PC-9 (cell line): ENCODE measurements at regions not wholly inside any gene's neighbourhood (a gene's known extent, or its start where the extent isn't known, plus 50 kb on each side); places are given as distances from the start of the nearest gene placed in this dataset.

Source experiments
- BruUV-seq: library from RNA; stranded (reverse); fragments of 400-500 nt; replicated peaks from 2 replicates; lab custom pipeline; 2021; lab: Mats Ljungman, UMichigan
- CTCF ChIA-PET: fragments of 300-600 bp; sonication (Branson Sonifier 250); formaldehyde crosslinking; loops from one replicate; lab custom pipeline; 2022; ENCODE audit warnings: antibody characterized with exemption; lab: Charles Lee
- POLR2A ChIA-PET: fragments of 300-600 bp; sonication (Branson Sonifier 250); formaldehyde crosslinking; loops from one replicate; lab custom pipeline; 2022; ENCODE audit warnings: antibody characterized with exemption; ENCODE audit not compliant: unreplicated experiment; lab: Charles Lee
- DNase-seq, 2 experiments: peaks; one replicate each; pipeline versions ENCODE4 v3.0.0 to v3.0.0-alpha.2; 2015 to 2022; ENCODE audit warnings: mixed read lengths in 1 of 2
- H2AFZ ChIP-seq: fragments of 200-600 bp; sonication (generic); 2 replicates; pipeline ENCODE4 v1.8.1; 2017; ENCODE audit warnings: antibody characterized with exemption
- H3F3A ChIP-seq: fragments of 200-600 bp; sonication (generic); 2 replicates; pipeline ENCODE4 v1.8.1; 2017; ENCODE audit warnings: antibody characterized with exemption, mild to moderate bottlenecking, low read depth; ENCODE audit not compliant: insufficient read depth
- H3K27ac ChIP-seq: fragments of 200-600 bp; sonication (generic); 2 replicates; pipeline ENCODE4 v1.6.1; 2016; ENCODE audit warnings: mixed run types
- H3K27me3 ChIP-seq: fragments of 200-600 bp; sonication (generic); 2 replicates; pipeline ENCODE4 v1.6.1; 2016; ENCODE audit warnings: low read depth, mixed run types; ENCODE audit not compliant: insufficient read depth
- H3K36me3 ChIP-seq: fragments of 200-600 bp; sonication (generic); 2 replicates; pipeline ENCODE4 v1.6.1; 2016; ENCODE audit warnings: low read depth, mixed run types
- H3K4me1 ChIP-seq: fragments of 200-600 bp; sonication (generic); replicated peaks from 2 replicates; pipeline ENCODE4 v1.6.1; 2016; ENCODE audit warnings: mixed run types; ENCODE audit not compliant: insufficient read depth
- H3K4me2 ChIP-seq: fragments of 200-600 bp; sonication (generic); 2 replicates; pipeline ENCODE4 v1.6.1; 2017; ENCODE audit warnings: mixed run types
- H3K4me3 ChIP-seq: fragments of 200-600 bp; sonication (generic); 2 replicates; pipeline ENCODE4 v1.6.1; 2016; ENCODE audit warnings: mixed run types
- H3K79me2 ChIP-seq: fragments of 200-600 bp; sonication (generic); 2 replicates; pipeline ENCODE4 v1.6.1; 2017; ENCODE audit warnings: low read depth, mixed run types
- H3K9me2 ChIP-seq: fragments of 200-600 bp; sonication (generic); 2 replicates; pipeline ENCODE4 v1.8.1; 2017; ENCODE audit warnings: mild to moderate bottlenecking; ENCODE audit not compliant: insufficient read depth
- H3K9me3 ChIP-seq: fragments of 200-600 bp; sonication (generic); 2 replicates; pipeline ENCODE4 v1.8.1; 2016; ENCODE audit warnings: low read depth; ENCODE audit not compliant: insufficient read depth
- H4K20me1 ChIP-seq: fragments of 200-600 bp; sonication (generic); 2 replicates; pipeline ENCODE4 v1.8.1; 2017; ENCODE audit not compliant: insufficient read depth
- EZH2 ChIP-seq: fragments of 200-600 bp; sonication (generic); IDR thresholded peaks from 2 replicates; pipeline ENCODE4 v1.8.0; 2017; ENCODE audit warnings: antibody characterized with exemption, low read depth
- intact Hi-C: fragments of 100-400 bp; cut with micrococcal nuclease; formaldehyde crosslinking; loops from one replicate; pipeline ENCODE4 v1.10.0; 2022; ENCODE audit not compliant: unreplicated experiment
- TF ChIP-seq, protein P1 (sequence below): fragments of 200-600 bp; sonication (generic); conservative IDR thresholded peaks from 2 replicates; pipeline ENCODE4 v1.6.1; 2017; ENCODE audit warnings: mixed run types, antibody characterized with exemption, mild to moderate bottlenecking, moderate library complexity

DNA sequence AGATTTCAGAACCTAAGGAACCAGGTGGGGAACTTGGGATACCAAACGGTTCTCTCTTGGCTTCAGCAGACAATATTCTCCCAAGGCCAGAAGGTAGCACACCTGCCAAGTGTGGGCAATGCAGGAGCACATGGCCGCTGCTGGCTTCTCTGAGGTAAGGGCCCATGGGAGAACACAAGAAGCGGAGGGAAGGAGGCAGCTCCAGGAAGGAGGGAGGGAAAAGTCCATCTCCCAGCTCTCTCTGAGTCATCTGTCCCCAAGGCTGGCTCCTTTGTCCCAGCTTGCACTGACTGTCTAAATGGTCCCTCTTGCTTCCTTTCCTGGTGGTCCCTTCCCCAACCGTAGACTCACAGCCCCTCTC is 557.9 kb upstream of the CADM1 start:
- DNase-seq: no peak
- H3K4me2 ChIP-seq: no peak overlapping the region
- no peaks in the 10 kb centered on the region for H4K20me1 ChIP-seq
- H3K27ac ChIP-seq: no peak overlapping the region
- no peak overlapping the region for H3K4me3 ChIP-seq
- CTCF ChIA-PET: no interaction called here
- H2AFZ ChIP-seq: no peak overlapping the region
- H3K4me1 ChIP-seq: no peaks in the 10 kb centered on the region
- no peaks in the 10 kb centered on the region for H3K9me3 ChIP-seq
- no peaks in the 10 kb centered on the region for H3K9me2 ChIP-seq
- intact Hi-C loops: no loop called here
- TF ChIP-seq EZH2: no peak
- TF ChIP-seq, protein P1, sequence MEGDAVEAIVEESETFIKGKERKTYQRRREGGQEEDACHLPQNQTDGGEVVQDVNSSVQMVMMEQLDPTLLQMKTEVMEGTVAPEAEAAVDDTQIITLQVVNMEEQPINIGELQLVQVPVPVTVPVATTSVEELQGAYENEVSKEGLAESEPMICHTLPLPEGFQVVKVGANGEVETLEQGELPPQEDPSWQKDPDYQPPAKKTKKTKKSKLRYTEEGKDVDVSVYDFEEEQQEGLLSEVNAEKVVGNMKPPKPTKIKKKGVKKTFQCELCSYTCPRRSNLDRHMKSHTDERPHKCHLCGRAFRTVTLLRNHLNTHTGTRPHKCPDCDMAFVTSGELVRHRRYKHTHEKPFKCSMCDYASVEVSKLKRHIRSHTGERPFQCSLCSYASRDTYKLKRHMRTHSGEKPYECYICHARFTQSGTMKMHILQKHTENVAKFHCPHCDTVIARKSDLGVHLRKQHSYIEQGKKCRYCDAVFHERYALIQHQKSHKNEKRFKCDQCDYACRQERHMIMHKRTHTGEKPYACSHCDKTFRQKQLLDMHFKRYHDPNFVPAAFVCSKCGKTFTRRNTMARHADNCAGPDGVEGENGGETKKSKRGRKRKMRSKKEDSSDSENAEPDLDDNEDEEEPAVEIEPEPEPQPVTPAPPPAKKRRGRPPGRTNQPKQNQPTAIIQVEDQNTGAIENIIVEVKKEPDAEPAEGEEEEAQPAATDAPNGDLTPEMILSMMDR: no peak
- no peaks in the 10 kb centered on the region for H3K79me2 ChIP-seq
- no TSS peak for BruUV-seq
- no peaks in the 10 kb centered on the region for H3F3A ChIP-seq
- H3K27me3 ChIP-seq: peaks cover 42% of the 10 kb centered on the region
- POLR2A ChIA-PET: no interaction called here
- H3K36me3 ChIP-seq: no peaks in the 10 kb centered on the region

DNA sequence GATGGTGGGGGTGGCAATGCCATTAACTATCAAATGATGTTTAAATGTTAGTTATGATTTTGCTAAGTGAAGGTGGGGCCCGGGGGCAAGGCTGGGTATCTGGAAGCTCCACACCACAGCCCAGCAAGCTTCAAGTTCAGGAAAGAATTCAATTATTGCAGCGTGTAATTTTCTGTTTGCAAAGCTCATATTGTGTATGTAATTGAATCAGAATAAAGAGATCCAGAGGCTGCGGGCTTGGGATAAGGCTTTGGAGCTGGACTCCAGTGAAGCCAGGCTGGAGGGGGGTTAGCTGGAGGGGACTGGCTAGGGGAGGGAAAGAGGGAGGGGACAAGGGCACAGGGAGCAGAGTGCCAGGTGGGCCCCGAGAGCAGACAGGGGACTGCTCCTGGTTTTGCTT is 557.1 kb upstream of the CADM1 start:
- Histone ChIP-seq H3K4me1 (no peaks in the 10 kb centered on the region), H3K27ac (no peak overlapping the region), H3K9me2 (0 out of 2 replicates have a peak, but pooled peaks cover under 1% of the 10 kb centered on the region), H4K20me1 (no peaks in the 10 kb centered on the region), H3F3A (no peaks in the 10 kb centered on the region), H2AFZ (no peak overlapping the region), H3K4me2 (no peak overlapping the region), H3K36me3 (no peaks in the 10 kb centered on the region), H3K4me3 (no peak overlapping the region), H3K79me2 (no peaks in the 10 kb centered on the region), H3K9me3 (no peaks in the 10 kb centered on the region), H3K27me3 (peaks cover 38% of the 10 kb centered on the region)
- intact Hi-C loops: no loop called here
- TF ChIP-seq, protein P1: no peak
- TF ChIP-seq EZH2: no peak
- ChIA-PET POLR2A (no interaction called here), CTCF (no interaction called here)
- no TSS peak for BruUV-seq
- DNase-seq: no peak

DNA sequence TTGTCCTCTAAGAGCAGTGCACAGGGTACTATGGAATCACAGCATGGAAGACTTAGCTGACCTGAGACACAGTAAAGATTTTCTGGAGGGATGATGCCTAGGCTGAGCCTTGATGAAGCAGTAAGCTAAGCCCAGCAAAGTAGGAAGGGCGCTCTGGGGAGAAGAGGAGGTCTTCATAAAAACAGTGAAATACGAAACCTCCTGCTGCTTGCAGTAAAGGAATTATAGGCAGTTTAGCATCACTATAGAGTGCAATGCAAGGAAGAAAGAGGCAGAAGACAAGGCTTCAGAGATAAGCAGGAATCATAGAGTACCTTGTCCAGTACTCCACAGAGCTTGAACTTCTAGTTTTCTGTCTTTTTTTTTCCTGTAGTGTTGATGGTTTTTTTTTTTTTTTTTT is 555.7 kb upstream of the CADM1 start:
- H2AFZ ChIP-seq: no peak overlapping the region
- intact Hi-C loops: no loop called here
- no peaks in the 10 kb centered on the region for H3K9me3 ChIP-seq
- peaks cover 40% of the 10 kb centered on the region for H3K27me3 ChIP-seq
- H3K27ac ChIP-seq: no peak overlapping the region
- no peak for TF ChIP-seq EZH2
- TF ChIP-seq, protein P1: no peak
- no peaks in the 10 kb centered on the region for H3K79me2 ChIP-seq
- CTCF ChIA-PET: no interaction called here
- no peaks in the 10 kb centered on the region for H3K36me3 ChIP-seq
- no peak overlapping the region for H3K4me2 ChIP-seq
- no peak overlapping the region for H3K4me3 ChIP-seq
- H3K9me2 ChIP-seq: 0 out of 2 replicates have a peak, but pooled peaks cover 3% of the 10 kb centered on the region
- H3K4me1 ChIP-seq: no peaks in the 10 kb centered on the region
- POLR2A ChIA-PET: no interaction called here
- DNase-seq: no peak
- BruUV-seq: no TSS peak
- H3F3A ChIP-seq: no peaks in the 10 kb centered on the region
- no peaks in the 10 kb centered on the region for H4K20me1 ChIP-seq
